CD4-positive, CD25-positive, alpha-beta regulatory T cell (primary cell): ENCODE measurements at regions not wholly inside any gene's neighbourhood (a gene's known extent, or its start where the extent isn't known, plus 50 kb on each side); places are given as distances from the start of the nearest gene placed in this dataset.
"Not testable (repeated sequence)": the region's sequence is repeated elsewhere in the genome, so short reads cannot be mapped to it uniquely, and the experiment has no call there.

Experiments
- ATAC-seq, 2 donors: fragments of 150-1000 bp; cut with Tn5 transposase; one replicate each; pipeline ENCODE4 v1.10.0; 2021; ENCODE audit warnings: low read depth in 2 of 2, moderate number of reproducible peaks in 2 of 2, moderate library complexity in 1 of 2
- DNase-seq, 3 donors: peaks; one replicate each; pipeline versions ENCODE4 v3.0.0 to v3.0.0-alpha.2; 2012 to 2022; ENCODE audit warnings: mixed read lengths in 1 of 3
- H3K27ac ChIP-seq: one replicate; pipeline ENCODE4 v1.7.0; 2013; ENCODE audit warnings: mild to moderate bottlenecking, low read length; ENCODE audit not compliant: insufficient read depth, poor library complexity, severe bottlenecking
- H3K27me3 ChIP-seq: one replicate; pipeline ENCODE4 v1.7.0; 2013; ENCODE audit warnings: low read length; ENCODE audit not compliant: control insufficient read depth, insufficient read depth
- H3K36me3 ChIP-seq: one replicate; pipeline ENCODE4 v1.7.0; 2013; ENCODE audit warnings: mild to moderate bottlenecking, low read length, moderate library complexity; ENCODE audit not compliant: control insufficient read depth, insufficient read depth
- H3K4me1 ChIP-seq: 2 replicates; pipeline ENCODE4 v1.7.0; 2013; ENCODE audit warnings: mild to moderate bottlenecking, low read length; ENCODE audit not compliant: insufficient read depth, control insufficient read depth, poor library complexity, severe bottlenecking
- H3K4me3 ChIP-seq: one replicate; pipeline ENCODE4 v1.7.0; 2013; ENCODE audit warnings: low read depth, mild to moderate bottlenecking, low read length, moderate library complexity
- H3K9me3 ChIP-seq, 2 experiments: 1 replicate in 1 of 2; 2 replicates in 1 of 2; pipeline ENCODE4 v1.7.0; 2013; ENCODE audit warnings: low read length in 2 of 2, mild to moderate bottlenecking in 1 of 2, moderate library complexity in 1 of 2; ENCODE audit not compliant: control insufficient read depth in 2 of 2
- H3K27ac Mint-ChIP-seq, 3 donors: one replicate each; pipeline ENCODE4 v1.8.0; 2020 to 2022; ENCODE audit warnings: mild to moderate bottlenecking in 3 of 3, mixed read lengths in 3 of 3, moderate library complexity in 2 of 3
- H3K27me3 Mint-ChIP-seq: one replicate; pipeline ENCODE4 v1.8.0; 2022; ENCODE audit warnings: mild to moderate bottlenecking, mixed read lengths
- H3K36me3 Mint-ChIP-seq: one replicate; pipeline ENCODE4 v1.8.0; 2020; ENCODE audit warnings: mixed read lengths
- H3K4me1 Mint-ChIP-seq, 4 donors: one replicate each; pipeline ENCODE4 v1.8.0; 2020 to 2022; ENCODE audit warnings: mixed read lengths in 4 of 4, mild to moderate bottlenecking in 1 of 4
- H3K4me3 Mint-ChIP-seq, 4 donors: one replicate each; pipeline ENCODE4 v1.8.0; 2020 to 2022; ENCODE audit warnings: mild to moderate bottlenecking in 4 of 4, mixed read lengths in 4 of 4, moderate library complexity in 3 of 4
- H3K9me3 Mint-ChIP-seq, 7 donors: one replicate each; pipeline ENCODE4 v1.8.0; 2020 to 2022; ENCODE audit warnings: mixed read lengths in 7 of 7, mild to moderate bottlenecking in 3 of 7, moderate library complexity in 2 of 7

DNA sequence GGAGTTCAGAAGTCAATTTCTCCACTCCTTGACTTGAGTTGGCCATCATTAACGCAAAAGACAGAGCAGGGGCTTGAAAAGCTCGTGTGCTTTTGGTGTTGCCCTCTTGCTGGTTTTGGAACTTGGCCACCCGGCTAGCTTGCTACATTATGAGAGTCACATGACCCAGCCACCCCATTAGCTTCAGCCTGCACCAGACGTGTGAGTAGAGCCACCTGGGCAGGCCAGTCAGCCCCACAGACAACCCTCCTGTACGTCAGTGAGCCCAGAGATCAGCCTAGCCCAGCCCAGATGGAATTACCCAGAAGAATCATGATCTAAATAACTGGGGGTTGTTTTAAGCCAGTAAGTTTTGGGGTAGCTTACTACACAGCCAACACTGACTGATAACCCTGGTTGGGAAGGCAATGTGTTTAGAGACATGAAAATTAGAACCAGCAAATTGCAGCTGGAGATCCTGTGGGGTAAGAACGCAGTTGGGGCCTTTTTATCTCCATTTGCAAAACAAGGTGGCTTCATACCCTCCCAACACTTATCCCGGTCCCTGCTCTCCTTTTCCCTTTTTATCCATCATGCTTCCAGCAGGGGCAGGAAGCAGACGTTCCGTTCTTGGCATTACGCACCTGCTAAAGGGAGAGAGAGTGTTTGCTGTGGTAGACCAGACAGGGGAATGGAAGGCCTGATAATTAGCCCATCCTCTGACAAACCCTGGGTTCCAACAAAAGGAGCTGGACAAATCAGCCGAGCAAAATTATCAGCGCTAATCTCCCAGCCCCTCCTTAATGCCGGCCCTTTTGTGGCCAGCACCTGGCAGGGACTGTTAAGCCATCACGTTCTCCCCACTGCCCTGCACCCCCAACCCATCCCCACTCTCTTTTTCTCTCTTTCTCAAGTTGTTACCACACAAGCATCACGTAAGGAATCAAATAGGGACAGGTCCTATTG, 548.7 kb upstream of the CADM1 start:
- Mint-ChIP-seq H3K4me3 (no peak overlapping the region), H3K4me1 (no peaks in the 10 kb centered on the region), H3K27me3 (no peaks in the 10 kb centered on the region), H3K36me3 (no peaks in the 10 kb centered on the region), H3K9me3 (peaks cover 0 to 2% (median 0%) of the 10 kb centered on the region in 7 donors), H3K27ac (no peak overlapping the region)
- Histone ChIP-seq H3K27me3 (peaks cover 4% of the 10 kb centered on the region), H3K4me1 (no peaks in the 10 kb centered on the region), H3K27ac (no peak overlapping the region), H3K4me3 (no peak overlapping the region), H3K36me3 (no peaks in the 10 kb centered on the region), H3K9me3 (no peaks in the 10 kb centered on the region)
- no peak for DNase-seq
- ATAC-seq: no peak

DNA sequence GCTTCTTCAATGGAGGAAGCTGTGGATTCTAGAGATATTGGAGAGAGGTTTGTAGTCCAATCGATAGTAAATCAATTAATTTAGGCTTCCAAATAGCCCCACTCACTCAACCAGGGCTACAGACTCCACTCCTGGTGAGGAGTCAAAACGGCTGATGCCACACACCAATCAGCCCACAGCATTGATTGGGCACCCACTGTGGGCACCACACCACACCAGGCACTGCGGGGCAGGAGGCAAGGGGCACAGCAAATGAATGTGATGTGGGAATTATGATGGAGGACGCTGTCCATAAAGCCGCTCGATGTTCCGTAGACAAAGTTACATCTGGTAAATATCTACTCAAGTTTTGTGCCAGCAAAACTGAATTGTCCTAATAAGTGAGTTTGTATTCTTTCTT, 547.3 kb upstream of the CADM1 start:
- H3K27me3 Mint-ChIP-seq: no peaks in the 10 kb centered on the region
- no peak overlapping the region for H3K27ac ChIP-seq
- H3K9me3 Mint-ChIP-seq: peaks cover 0 to 2% (median 0%) of the 10 kb centered on the region in 7 donors
- DNase-seq (no peak), ATAC-seq (no peak)
- H3K4me3 ChIP-seq: no peak overlapping the region
- H3K4me1 ChIP-seq: no peaks in the 10 kb centered on the region
- no peak overlapping the region for H3K27ac Mint-ChIP-seq
- H3K9me3 ChIP-seq: no peaks in the 10 kb centered on the region
- H3K4me1 Mint-ChIP-seq: no peaks in the 10 kb centered on the region
- no peaks in the 10 kb centered on the region for H3K36me3 ChIP-seq
- no peak overlapping the region for H3K4me3 Mint-ChIP-seq
- peaks cover 4% of the 10 kb centered on the region for H3K27me3 ChIP-seq
- no peaks in the 10 kb centered on the region for H3K36me3 Mint-ChIP-seq

DNA sequence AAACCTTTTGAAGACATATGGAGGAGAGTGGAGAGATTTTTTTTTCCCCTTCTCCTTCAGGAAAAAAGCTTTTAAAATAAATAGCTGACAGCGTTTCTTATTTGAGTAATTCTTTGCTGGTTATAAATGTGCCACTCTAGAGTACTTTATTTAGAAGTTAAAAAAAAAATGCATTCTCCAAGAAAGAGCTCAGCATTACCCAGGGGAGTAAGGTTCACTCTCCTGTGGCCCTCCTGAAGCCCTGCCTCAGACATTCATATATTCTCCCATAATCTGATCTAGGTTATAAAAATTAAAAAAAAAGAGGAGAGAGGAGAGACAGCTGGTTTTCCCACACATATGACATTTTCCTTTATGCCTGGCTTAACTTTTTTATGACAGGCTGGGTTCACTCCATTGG, 545.2 kb upstream of the CADM1 start:
- Histone ChIP-seq H3K4me1 (no peaks in the 10 kb centered on the region), H3K4me3 (no peak overlapping the region), H3K27ac (no peak overlapping the region), H3K27me3 (peaks cover 2% of the 10 kb centered on the region), H3K9me3 (no peaks in the 10 kb centered on the region), H3K36me3 (no peaks in the 10 kb centered on the region)
- ATAC-seq: no peak
- Mint-ChIP-seq H3K36me3 (no peaks in the 10 kb centered on the region), H3K4me1 (no peaks in the 10 kb centered on the region), H3K9me3 (peaks cover 0 to 2% (median 0%) of the 10 kb centered on the region in 7 donors), H3K4me3 (no peak overlapping the region), H3K27ac (no peak overlapping the region), H3K27me3 (peaks cover 4% of the 10 kb centered on the region)
- no peak for DNase-seq

DNA sequence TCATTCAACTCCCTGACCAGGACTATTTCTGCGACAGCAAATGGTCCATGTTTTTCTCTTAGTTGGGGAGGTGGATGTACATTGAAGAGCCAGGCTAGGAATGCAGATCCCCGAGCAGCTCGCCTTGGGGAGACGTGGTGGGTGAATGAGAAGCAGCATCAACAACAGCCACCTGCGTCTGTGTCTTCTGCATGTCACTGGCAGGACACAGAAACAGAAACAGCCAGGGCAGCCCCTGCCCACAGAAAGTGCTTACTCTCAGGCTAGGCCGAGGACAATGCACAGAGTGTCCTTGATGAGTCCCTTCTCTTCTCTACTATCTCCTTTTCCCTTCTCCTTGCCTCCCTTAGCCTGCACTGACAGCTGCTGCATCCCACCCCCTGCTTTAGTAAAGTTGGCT, 541.9 kb upstream of the CADM1 start:
- peaks cover 0 to 2% (median 0%) of the 10 kb centered on the region in 7 donors for H3K9me3 Mint-ChIP-seq
- no peaks in the 10 kb centered on the region for H3K36me3 Mint-ChIP-seq
- peaks cover 0 to 2% (median 0%) of the 10 kb centered on the region in 4 donors for H3K4me1 Mint-ChIP-seq
- H3K27me3 ChIP-seq: no peaks in the 10 kb centered on the region
- H3K27me3 Mint-ChIP-seq: peaks cover 7% of the 10 kb centered on the region
- ATAC-seq (no peak), DNase-seq (no peak)
- no peaks in the 10 kb centered on the region for H3K9me3 ChIP-seq
- H3K4me1 ChIP-seq: no peaks in the 10 kb centered on the region
- no peak overlapping the region for H3K27ac ChIP-seq
- H3K4me3 Mint-ChIP-seq: no peak overlapping the region
- no peak overlapping the region for H3K4me3 ChIP-seq
- no peak overlapping the region for H3K27ac Mint-ChIP-seq
- H3K36me3 ChIP-seq: no peaks in the 10 kb centered on the region

DNA sequence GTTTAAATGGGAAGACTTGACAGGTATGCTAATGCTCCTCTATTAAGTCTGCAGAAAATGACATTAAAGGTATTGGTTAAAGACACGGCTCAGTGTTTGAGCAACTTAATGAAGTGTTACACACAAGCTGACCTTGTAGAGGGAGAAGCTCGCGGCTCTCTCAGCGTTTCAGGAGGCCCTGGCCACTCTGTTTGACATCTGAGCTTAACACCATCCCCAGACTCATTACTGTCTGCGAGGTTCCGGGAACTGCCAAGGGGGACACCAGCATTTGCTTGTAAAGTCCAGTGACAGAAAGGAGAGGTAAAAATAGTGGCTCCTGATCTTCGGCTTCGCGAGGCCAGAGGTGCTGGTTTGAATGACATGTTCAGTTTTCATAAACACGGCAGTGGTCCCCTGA, 540.7 kb upstream of the CADM1 start:
- no peaks in the 10 kb centered on the region for H3K4me1 ChIP-seq
- H3K27ac ChIP-seq: no peak overlapping the region
- ATAC-seq: no peak
- DNase-seq: no peak
- H3K4me3 ChIP-seq: no peak overlapping the region
- no peaks in the 10 kb centered on the region for H3K36me3 ChIP-seq
- no peaks in the 10 kb centered on the region for H3K27me3 ChIP-seq
- no peak overlapping the region for H3K27ac Mint-ChIP-seq
- H3K36me3 Mint-ChIP-seq: no peaks in the 10 kb centered on the region
- no peaks in the 10 kb centered on the region for H3K9me3 ChIP-seq
- peaks cover 0 to 2% (median 0%) of the 10 kb centered on the region in 7 donors for H3K9me3 Mint-ChIP-seq
- H3K4me3 Mint-ChIP-seq: no peak overlapping the region
- peaks cover 0 to 2% (median 0%) of the 10 kb centered on the region in 4 donors for H3K4me1 Mint-ChIP-seq
- H3K27me3 Mint-ChIP-seq: peaks cover 7% of the 10 kb centered on the region

DNA sequence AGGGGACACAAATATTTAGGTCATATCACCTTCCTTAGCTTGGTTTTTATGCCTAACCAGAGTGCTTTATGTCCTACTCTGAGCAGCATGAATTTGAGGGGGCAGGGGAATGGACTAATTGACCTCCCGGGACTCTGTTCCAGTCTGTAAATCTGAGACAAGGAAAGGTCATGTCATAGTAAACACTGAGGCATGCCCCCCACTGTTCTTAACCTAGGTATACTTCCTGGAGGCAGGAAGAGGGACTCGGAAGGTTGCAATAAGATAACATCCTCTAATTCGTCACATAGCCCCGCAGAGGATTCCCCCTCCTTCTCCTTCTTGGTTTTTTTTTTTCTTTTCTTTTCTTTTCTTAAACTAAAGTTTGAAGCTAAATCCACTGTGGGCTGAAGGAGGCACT, 540.3 kb upstream of the CADM1 start:
- Mint-ChIP-seq H3K4me1 (peaks cover 0 to 2% (median 0%) of the 10 kb centered on the region in 4 donors), H3K36me3 (no peaks in the 10 kb centered on the region), H3K9me3 (peaks cover 0 to 2% (median 0%) of the 10 kb centered on the region in 7 donors), H3K27me3 (peaks cover 7% of the 10 kb centered on the region), H3K27ac (no peak overlapping the region), H3K4me3 (no peak overlapping the region)
- Histone ChIP-seq H3K27me3 (no peaks in the 10 kb centered on the region), H3K36me3 (no peaks in the 10 kb centered on the region), H3K4me3 (no peak overlapping the region), H3K4me1 (no peaks in the 10 kb centered on the region), H3K9me3 (no peaks in the 10 kb centered on the region), H3K27ac (no peak overlapping the region)
- DNase-seq: no peak
- ATAC-seq: no peak

DNA sequence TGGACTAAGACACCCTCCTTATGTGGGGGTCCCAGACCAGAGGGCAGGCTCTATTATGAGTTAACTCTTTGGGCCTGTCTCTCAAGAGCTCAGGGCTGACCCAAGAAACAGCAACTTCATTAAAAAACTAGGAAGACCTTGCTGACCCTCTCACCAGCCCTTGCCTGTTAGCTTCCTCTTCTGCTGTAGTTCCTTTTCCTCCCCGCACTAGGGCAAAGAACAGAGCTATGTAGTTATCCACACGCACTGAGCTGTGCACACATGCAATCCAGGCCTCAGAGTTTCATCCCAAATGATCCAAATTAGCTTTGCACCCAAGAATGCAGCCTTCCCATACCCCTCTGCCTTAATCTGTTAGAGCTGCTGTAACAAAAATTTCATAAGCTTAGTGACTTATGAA, 539.6 kb upstream of the CADM1 start:
- Histone ChIP-seq H3K4me1 (no peaks in the 10 kb centered on the region), H3K4me3 (no peak overlapping the region), H3K36me3 (no peaks in the 10 kb centered on the region), H3K27me3 (no peaks in the 10 kb centered on the region), H3K9me3 (no peaks in the 10 kb centered on the region), H3K27ac (no peak overlapping the region)
- no peak for DNase-seq
- Mint-ChIP-seq H3K27ac (no peak overlapping the region), H3K36me3 (no peaks in the 10 kb centered on the region), H3K27me3 (peaks cover 7% of the 10 kb centered on the region), H3K4me1 (peaks cover 0 to 2% (median 0%) of the 10 kb centered on the region in 4 donors), H3K9me3 (peaks cover 0 to 2% (median 0%) of the 10 kb centered on the region in 7 donors), H3K4me3 (no peak overlapping the region)
- ATAC-seq: peak in 1 of 2 donors; percentile 28

DNA sequence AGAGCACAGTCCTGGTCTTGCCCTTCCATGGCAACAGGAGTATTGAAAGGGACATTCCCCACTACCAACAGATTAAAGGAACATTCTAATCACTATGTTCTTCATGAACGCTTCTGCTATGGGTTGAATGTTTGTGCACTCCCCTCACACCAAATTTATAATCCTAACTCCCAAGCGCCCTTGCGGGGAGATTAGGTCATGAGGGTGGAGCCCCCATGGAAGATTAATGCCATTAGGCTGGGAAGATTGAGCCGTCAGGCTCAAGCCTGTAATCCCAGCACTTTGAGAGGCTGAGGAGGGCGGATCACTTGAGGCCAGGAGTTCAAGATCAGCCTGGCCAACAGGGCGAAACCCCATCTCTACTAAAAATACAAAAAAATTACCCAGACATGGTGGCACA, 538.8 kb upstream of the CADM1 start:
- not testable (repeated sequence) for H3K27me3 Mint-ChIP-seq, H3K4me3 Mint-ChIP-seq, H3K27ac ChIP-seq, H3K9me3 ChIP-seq, H3K4me1 ChIP-seq, H3K4me3 ChIP-seq, H3K4me1 Mint-ChIP-seq, H3K36me3 Mint-ChIP-seq, DNase-seq, H3K36me3 ChIP-seq, H3K9me3 Mint-ChIP-seq, ATAC-seq, H3K27ac Mint-ChIP-seq, H3K27me3 ChIP-seq
